HG03432 (cell line): ENCODE measurements at regions not wholly inside any gene's neighbourhood (a gene's known extent, or its start where the extent isn't known, plus 50 kb on each side); places are given as distances from the start of the nearest gene placed in this dataset.
"Not testable (repeated sequence)": the region's sequence is repeated elsewhere in the genome, so short reads cannot be mapped to it uniquely, and the experiment has no call there.

Experiments
- ATAC-seq: cut with Tn5 transposase; IDR thresholded peaks from one replicate; pipeline ENCODE4 v1.9.1; 2021; ENCODE audit warnings: mild to moderate bottlenecking, moderate library complexity; ENCODE audit not compliant: unreplicated experiment

- ATAC-seq, result no peak
Observed at GRCh38 chr21:38095220-38095619, 161.6 kb upstream of the KCNJ15 start.

DNA sequence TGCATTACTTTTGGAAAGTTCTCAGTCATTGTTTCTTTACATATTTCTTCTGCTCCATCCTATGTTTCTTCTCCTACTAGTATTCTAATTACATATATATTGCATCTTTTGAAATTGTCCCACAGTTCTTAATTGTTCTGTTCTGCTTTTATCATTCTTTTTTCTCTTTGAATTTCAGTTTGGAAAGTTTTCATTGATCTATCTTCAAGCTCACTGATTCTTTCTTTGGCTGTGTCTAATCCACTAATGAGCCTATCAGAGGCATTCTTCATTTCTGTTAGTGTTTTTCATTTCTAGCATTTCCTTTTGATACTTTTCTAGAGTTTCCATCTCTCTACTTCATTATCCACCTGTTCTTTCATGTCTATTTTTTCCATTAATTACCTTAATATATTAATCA, 159.0 kb upstream of the KCNJ15 start:
- ATAC-seq, result no peak

DNA sequence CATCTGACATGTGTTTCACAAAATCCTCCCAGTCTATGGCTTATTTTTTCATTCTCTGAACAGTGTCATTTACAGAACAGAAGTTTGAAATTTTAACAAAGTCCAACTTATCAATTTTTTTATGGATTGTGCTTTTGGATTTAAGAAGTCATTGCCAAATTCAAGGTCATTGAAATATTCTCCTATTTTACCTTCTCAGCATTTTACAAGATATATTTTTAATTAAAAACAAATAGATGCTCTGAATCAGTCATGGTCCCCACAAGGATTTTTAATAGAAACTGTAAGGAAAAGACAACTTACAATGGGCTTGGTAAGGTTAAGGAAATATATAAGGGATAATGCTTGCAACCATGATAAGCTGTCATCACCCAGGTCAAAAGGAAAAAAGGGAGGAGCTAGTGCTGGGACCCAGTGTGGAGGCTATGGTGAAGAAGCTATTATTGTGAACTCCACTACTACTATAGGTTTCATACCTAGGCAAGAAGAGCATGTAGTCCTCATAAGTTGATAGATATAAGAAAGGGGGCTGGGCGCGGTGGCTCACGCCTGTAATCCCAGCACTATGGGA, 144.5 kb upstream of the KCNJ15 start:
- no peak for ATAC-seq

- ATAC-seq, result no peak
Observed at GRCh38 chr21:38114717-38115333, 142.0 kb upstream of the KCNJ15 start.

GRCh38 chr21:38115870-38116269, 140.9 kb upstream of the KCNJ15 start:
- ATAC-seq, result no peak

GRCh38 chr21:38119793-38120192, 137.0 kb upstream of the KCNJ15 start:
- no peak for ATAC-seq

DNA sequence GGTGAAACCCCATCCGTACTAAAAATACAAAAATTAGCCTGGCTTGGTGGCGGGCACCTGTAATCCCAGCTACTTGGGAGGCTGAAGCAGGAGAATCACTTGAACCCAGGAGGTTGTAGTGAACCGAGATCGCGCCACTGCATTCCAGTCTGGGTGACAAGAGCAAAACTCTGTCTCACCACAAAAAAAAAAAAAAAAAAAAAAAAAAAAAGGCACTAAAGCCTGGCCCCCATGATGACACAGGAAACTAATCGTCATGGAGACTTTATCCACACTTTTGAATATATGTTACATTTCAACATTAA, 136.2 kb upstream of the KCNJ15 start:
- ATAC-seq, result not testable (repeated sequence)

DNA sequence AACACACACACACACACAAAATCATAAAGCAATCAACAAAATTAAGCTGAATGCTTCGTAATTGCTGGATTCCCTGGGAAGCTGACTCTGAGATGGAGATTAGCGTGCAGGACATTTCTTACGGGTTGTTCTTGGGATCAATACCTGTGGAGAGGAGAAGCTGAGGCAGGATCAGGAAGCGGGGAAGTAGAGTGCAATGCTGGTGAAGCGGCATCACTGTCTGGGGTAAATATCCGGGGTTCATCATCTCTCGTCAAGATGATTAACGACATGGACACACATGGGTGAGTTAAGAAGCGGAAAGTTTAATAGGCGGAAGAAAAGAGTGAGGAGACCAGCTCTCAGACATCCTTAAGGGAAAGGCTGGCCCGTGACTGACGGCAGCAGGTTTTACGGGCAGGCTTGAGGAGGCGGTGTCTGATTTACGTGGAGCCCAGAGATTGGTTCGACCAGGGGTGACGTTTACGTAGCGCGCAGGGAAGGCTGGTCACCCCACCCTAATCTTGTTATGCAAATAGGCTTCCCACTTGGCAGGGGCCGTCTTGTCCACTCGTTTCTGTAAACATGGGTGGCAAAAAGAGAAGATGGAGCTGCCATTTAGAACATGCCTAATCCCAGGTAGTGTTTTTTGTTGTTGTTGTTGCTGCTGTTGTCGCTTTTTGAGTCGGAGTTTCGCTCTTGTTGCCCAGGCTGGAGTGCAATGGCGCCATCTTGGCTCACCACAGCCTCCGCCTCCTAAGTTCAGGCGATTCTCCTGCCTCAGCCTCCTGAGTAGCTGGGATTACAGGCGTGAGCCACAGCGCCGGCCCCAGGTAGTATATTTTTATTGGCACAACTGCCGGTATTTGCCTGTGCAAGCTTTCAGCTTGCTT, 135.6 kb upstream of the KCNJ15 start:
- ATAC-seq, result no peak

DNA sequence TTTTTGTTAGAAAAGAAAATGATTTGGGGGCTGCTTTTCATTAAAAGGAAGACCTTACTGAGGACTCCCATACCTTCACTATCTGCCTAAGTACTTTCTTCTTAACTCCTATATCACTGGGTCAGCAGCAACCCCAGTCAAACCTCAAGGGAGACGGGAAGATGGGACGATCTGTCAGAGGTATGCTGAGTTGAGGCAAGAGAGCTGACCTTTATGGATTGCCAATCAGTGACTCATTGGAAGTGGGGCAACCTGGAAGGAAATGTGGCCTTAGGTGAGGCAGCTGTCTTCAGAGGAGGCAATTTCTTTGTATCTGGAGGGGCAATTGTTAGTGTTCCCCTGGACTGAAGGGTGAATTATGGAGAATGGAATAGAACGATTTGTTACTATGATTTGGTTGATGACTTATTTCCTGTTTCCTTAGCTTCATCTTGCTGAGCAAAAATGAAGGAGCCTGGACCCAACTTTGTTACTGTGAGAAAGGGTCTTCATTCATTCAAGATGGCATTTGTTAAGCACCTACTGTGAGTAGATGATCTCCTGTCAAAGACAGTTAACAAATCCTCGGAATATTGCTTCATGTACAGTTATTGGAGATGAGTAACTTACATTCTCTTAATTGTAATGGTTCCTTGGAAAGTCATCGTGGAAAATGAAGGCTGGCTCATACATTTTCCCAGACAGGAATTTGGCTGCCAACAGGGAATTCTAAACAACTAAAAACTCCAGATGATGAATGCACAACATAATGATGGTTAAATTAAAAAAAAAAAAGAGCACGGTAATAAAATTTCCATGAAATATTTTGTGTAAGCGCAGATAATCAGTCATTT, 134.7 kb upstream of the KCNJ15 start:
- ATAC-seq, result no peak

GRCh38 chr21:38123626-38124025, 133.2 kb upstream of the KCNJ15 start:
- no peak for ATAC-seq

DNA sequence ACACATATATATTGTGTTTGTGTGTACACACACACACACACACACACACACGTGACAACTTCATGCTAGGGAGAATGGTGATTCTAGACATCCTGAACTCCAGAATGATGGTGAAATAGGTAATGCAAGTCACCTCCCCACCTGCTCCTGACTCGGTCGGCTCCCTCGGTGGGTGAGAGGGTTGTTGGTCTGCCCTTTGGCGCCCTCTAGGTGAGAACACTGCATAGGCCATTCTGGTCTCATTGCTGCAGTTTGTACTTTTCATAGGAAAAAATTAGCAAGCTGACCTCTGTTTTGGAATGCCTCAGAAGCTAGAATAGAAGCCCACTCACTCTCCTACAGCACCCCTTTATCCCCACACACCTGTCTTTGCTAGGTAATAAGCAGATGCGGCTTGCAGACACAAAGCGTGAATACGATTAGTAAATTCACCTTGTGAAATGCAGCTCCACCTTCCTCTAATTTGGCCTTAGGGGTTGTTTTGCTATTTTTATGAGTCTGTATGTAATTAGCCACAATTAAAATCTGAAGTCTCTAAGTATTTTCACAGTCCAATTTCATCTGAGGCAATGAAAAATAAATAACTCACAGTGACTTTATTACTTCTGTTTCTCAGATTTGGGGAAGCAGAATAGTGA, 130.0 kb upstream of the KCNJ15 start:
- no peak for ATAC-seq

GRCh38 chr21:38129711-38130110, 127.1 kb upstream of the KCNJ15 start:
- no peak for ATAC-seq

GRCh38 chr21:38133240-38133639, 123.6 kb upstream of the KCNJ15 start:
- no peak for ATAC-seq

DNA sequence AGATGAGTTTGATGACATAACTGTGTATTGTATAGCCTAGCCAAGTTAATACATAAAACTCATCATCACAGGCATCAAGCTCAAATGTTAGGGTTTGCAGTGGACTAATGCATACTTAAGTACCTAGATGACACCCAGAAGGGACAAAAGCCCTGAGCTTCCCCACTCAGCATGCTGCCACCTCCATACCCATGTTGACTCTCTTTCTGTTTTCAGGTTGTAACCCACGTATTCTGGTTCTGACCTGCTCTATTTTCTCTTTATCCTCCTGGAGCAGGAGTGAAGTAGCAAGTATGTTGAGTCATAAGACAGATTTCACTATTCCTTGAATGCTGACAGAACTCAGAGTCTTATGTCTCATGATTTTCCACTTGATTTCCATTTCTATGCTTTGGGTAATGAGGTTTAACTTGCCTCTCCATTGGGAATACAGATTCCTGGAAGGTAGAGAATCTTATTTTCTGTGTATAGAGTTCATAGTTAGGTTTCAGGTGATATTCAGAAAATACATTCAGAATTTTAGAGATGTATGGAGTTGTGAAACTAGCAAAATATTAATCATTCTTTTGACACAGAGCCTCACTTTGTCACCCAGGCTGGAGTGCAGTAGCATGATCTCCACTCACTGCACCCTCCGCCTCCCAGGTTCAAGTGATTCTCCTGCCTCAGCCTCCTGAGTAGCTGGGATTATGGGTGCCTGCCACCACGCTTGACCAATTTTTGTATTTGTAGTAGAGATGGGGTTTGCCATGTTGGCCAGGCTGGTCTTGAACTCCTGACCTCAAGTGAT, 122.5 kb upstream of the KCNJ15 start:
- ATAC-seq, result no peak

DNA sequence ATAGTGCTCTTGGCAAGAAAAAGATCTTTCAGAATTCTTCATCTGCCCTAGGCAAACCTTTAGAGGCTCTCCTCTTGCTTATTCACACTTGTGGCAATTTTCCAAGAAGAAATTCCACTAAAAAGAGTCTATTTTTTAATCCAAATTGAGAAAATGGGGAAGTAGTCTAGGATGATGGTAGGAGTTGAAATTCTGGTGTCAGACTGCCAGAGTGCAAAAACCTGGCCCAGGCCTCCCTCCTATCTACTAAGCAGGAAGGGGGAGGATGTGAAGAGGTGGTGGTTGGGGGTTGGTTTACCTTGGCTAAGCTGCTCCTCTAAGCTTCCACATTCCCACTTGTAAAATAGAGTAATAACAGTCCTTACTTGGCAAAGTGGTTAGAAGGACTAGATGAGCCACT, 120.6 kb upstream of the KCNJ15 start:
- no peak for ATAC-seq

DNA sequence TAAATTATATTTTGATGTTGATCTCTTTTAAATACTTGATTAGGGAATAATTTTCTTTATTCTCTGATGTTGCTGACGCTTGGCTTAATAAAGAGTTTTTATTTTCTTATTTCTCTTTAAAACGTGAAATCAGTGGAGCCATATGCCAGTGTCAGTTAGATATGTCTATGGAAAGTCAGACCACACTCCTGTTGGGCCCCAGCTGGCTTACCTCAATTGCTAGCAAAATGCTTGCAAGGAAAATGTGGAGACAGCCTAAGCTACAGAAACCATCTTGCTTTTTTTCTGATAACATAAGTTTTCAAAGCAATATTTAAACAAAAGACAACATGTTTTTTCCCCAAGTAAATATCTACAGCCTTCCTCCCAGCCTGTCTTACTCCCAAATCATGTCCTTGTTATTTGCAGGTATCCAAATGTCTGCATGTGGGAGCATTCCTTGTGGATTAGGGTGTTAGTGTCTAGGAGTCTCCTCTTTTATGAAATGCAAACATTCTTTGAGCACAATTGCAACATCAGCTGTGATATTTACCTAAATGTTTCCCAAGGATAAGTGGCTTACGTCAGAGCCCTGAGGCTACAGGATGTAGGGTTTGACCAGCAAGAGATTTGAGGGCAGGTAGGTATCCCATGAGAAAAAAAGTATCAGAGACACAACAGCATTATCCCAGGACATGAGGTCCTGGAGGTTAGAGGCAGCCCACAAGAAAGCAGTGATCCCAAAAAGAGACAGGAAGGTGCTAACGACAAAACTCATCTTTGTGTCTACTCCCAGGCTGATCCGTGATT, 117.2 kb upstream of the KCNJ15 start:
- ATAC-seq, result no peak

GRCh38 chr21:38140207-38140903, 116.4 kb upstream of the KCNJ15 start:
- no peak for ATAC-seq

- ATAC-seq, result no peak
Observed at GRCh38 chr21:38142224-38142623, 114.6 kb upstream of the KCNJ15 start.

DNA sequence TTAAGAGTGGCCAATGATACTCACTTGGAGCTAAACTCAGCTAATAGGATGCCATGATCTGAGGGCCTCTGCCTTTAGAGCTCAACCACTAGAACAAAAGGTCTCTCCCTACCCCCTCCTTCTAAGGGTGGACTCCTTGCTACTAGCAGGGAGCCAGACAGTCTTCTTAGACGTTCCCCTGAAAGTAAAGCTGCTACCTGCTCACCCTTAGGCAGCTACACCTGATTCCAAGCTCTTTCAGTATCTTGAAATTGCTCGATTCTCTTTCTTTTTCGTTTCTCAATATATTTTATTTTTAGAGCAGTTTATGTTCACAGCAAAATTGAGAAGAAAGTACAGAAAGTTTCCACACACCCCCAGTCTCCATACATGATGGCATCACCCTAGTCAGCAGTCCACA, 112.6 kb upstream of the KCNJ15 start:
- no peak for ATAC-seq
